HCT116 (cell line): ENCODE measurements at regions not wholly inside any gene's neighbourhood (a gene's known extent, or its start where the extent isn't known, plus 50 kb on each side); places are given as distances from the start of the nearest gene placed in this dataset.

ENCODE experiments used
- CTCF ChIP-seq, 3 experiments: fragments of 200-600 bp in 1 of 3; sonication (generic) in 1 of 3; IDR thresholded peaks in 2 of 3; conservative IDR thresholded peaks in 1 of 3; 2 replicates each; pipeline ENCODE4 v1.5.1; 2012 to 2017; ENCODE audit warnings: low read depth in 2 of 3, low read length in 2 of 3, antibody characterized with exemption in 1 of 3, borderline replicate concordance in 1 of 3, control low read depth in 1 of 3, mild to moderate bottlenecking in 1 of 3, mixed read lengths in 1 of 3, mixed run types in 1 of 3, moderate library complexity in 1 of 3; ENCODE audit not compliant: insufficient read depth in 1 of 3
- EZH2 ChIP-seq: fragments of 200-600 bp; sonication (generic); IDR thresholded peaks from 2 replicates; pipeline ENCODE4 v1.6.1; 2017; ENCODE audit warnings: antibody characterized with exemption, mixed run types
- EZH2phosphoT487 ChIP-seq: fragments of 200-600 bp; IDR thresholded peaks from 2 replicates; pipeline ENCODE4 v1.6.1; 2018; ENCODE audit warnings: antibody characterized with exemption, borderline replicate concordance
- FOSL1 ChIP-seq: IDR thresholded peaks from 2 replicates; pipeline ENCODE4 v1.6.1; 2012; ENCODE audit warnings: low read depth
- MAX ChIP-seq: IDR thresholded peaks from 2 replicates; pipeline ENCODE4 v1.6.1; 2012
- POLR2A ChIP-seq: IDR thresholded peaks from 2 replicates; pipeline ENCODE4 v1.7.0; 2011; ENCODE audit warnings: borderline replicate concordance; ENCODE audit not compliant: insufficient read depth, insufficient read length; ENCODE audit errors: extremely low read depth
- POLR2AphosphoS5 ChIP-seq: IDR thresholded peaks from 2 replicates; pipeline ENCODE4 v1.6.1; 2011; ENCODE audit warnings: mild to moderate bottlenecking, low read depth, low read length, moderate library complexity
- RAD21 ChIP-seq: IDR thresholded peaks from 2 replicates; pipeline ENCODE4 v1.6.1; 2012; ENCODE audit warnings: low read depth, mild to moderate bottlenecking
- REST ChIP-seq: IDR thresholded peaks from 2 replicates; pipeline ENCODE4 v1.6.1; 2012; ENCODE audit warnings: low read depth
- TCF7L2 ChIP-seq: IDR thresholded peaks from 2 replicates; pipeline ENCODE4 v1.7.0; 2011; ENCODE audit warnings: borderline replicate concordance, inconsistent platforms; ENCODE audit not compliant: insufficient read depth, insufficient read length; ENCODE audit errors: extremely low read depth
- YY1 ChIP-seq: IDR thresholded peaks from 2 replicates; pipeline ENCODE4 v1.6.1; 2011; ENCODE audit warnings: low read length, low read depth, moderate library complexity, mild to moderate bottlenecking; ENCODE audit not compliant: insufficient replicate concordance; ENCODE audit errors: extremely low read depth
- ZNF274 ChIP-seq: fragments of 200-500 bp; sonication (Bioruptor generic); IDR thresholded peaks from 2 replicates; pipeline ENCODE4 v1.6.1; 2014; ENCODE audit warnings: mild to moderate bottlenecking, low read depth, low read length, inconsistent platforms

GRCh38 chr1:79796434-79796833, 789.9 kb upstream of the ADGRL4 start:
- TF ChIP-seq POLR2A = no peak
- TF ChIP-seq FOSL1 = no peak
- no peak for TF ChIP-seq RAD21
- no peak for TF ChIP-seq TCF7L2
- no peak for TF ChIP-seq CTCF (IDR thresholded peaks at IDR 0.05 in 2 of 3, conservative IDR thresholded peaks at IDR 0.05 in 1 of 3; ENCODE audit: borderline replicate concordance in 1 of 3, insufficient read depth in 1 of 3, low read depth in 2 of 3, low read length in 2 of 3)
- TF ChIP-seq EZH2 = no peak
- no peak for TF ChIP-seq POLR2AphosphoS5
- no peak for TF ChIP-seq REST
- TF ChIP-seq MAX = no peak
- no peak for TF ChIP-seq YY1
- no peak for TF ChIP-seq ZNF274
- TF ChIP-seq EZH2phosphoT487 = no peak
